Cerebellar nuclear complex (tissue), 1 donor: ENCODE measurements at regions not wholly inside any gene's neighbourhood (a gene's known extent, or its start where the extent isn't known, plus 50 kb on each side); places are given as distances from the start of the nearest gene placed in this dataset.

Experiments
- DNase-seq, 2 experiments: peaks; one replicate each; lab custom pipeline; 2025; lab: John Stamatoyannopoulos, UW

DNA sequence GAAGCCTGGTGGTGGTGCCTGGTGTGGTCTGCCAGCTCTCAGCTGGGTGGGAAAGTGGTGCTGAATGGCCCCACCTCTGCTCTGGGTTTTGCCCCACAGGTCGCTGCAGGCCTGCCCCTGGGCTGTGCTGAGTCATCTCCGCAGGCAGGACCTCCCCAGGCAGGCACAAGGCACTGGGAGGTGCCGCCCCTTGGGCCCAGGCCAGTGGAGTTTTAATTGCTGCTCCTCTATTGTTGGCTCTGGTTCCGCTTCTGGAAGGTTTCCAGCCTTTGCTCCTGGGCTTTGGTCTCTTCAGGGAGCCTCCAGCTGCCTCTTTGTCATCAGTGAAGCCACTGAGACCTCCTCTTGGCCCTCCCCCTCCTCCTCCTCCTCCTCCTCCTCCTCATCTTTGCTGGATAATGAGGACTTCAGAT lies 180.3 kb upstream of the GRB10 start:
- no peak for DNase-seq

DNA sequence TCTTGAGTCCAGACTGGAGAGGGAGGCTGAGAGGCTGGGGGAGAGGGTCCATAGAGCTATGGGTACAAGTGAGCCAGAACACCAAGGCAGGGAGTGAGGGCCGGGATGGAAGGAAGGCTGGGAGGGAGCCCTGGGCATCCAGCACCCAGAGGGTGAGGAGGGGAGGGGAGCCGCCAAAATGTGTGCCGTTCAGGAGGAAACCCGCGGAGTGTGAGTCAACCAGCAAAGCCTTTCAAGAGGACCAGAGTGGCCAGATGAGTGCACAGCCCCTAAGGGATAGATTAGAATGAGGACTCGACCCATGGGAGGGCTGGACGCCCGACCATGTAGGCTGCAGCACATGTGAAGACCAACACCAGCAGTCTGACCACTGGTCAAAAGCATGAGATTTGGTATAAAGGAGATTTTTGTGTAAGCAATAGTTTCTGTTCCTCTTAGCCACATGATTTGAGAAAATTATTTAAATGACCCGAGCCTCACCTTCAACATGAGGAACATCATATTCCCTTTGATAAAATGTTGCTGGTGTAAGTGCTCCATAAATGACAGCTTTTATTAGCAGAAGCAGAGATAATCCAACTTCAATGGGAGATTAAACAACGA lies 179.7 kb upstream of the GRB10 start:
- no peak for DNase-seq

DNA sequence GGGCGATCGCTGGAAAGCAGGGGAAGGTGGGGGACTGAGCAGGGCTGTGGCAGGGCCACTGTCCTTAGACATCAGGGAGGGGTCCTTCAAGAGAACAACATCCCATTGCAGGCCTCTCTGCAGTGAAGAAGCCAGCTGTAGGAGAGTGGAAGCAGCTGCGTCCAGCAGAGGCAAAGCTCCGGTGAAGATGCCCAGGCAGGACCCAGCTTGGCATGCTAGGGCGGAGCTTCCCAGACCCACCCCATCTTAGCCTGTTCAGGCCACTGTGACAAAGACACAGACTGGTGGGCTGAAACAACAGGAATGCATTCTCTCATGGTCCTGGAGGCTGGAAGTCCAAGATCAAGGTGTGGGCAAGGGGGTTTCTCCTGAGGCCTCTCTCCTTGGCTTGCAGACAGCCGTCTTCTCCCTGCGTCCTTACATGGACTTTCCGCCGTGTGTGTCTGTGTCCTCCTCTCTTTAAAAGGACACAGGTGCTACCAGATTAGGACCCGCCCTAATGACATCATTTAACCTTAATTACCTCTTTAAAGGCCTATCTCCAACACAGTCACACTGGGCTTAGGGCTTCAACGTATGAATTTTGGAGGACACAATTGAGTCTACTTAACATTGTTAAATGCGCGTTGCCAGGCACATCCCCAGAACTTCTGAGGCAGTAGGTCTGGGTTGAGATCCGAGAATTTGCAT lies 178.1 kb upstream of the GRB10 start:
- no peak for DNase-seq

DNA sequence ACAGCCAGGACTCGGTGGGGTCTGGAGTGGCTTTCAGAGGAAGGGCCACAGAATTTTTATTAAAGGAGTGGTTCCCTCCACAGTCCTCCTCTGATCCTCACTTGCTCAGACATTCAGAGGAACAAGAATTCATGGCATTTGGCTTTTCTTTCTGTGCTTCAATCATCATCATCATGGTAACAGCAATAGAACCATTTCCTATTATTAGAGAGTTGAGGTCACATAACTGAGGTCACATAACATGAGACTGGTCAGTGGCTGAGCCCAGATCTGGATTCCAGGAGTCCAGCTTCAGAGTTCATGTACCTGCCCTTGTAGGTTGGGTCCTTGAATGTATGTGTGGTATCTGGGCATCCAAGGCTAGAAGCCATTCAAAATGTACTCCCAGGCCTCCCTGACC lies 177.3 kb upstream of the GRB10 start:
- no peak for DNase-seq

DNA sequence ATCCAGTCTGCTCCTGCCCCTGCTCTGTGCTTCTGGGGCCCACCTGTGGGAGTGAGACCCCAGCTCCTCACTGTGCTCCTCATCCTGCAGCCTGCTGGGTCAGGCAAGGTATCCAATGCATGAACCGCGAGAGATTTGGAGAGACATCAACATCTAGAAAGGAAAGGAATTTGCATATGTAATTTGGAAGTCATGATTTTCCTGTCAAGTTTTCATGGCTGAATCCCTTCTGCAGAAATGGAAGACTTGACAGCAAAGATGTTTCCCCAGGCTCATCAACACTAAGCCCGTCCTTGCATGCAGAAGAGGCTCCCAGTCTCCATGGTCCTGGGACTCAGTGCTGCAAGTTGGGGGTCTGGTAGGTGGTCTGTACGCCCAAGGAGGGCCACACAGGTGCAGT lies 176.9 kb upstream of the GRB10 start:
- DNase-seq: no peak

DNA sequence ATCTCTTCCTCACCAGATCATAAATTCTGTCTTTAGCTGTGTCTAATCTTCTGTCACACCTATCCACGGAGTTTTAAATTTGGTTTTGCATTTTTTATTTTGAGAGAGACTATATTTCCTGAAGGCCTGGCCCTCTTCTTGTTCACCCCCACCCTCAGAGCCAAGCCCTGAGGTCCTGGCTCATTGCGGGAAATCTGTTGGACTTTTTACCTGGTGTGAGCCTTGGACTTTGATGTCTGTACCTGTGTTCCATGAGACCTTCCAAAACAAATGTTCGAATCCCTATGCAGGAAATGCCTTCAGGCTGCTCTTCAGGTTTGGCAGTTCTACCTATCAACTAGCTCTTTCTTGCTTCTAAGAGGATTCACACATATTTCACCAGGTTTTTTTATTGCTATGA lies 175.2 kb upstream of the GRB10 start:
- DNase-seq: no peak

DNA sequence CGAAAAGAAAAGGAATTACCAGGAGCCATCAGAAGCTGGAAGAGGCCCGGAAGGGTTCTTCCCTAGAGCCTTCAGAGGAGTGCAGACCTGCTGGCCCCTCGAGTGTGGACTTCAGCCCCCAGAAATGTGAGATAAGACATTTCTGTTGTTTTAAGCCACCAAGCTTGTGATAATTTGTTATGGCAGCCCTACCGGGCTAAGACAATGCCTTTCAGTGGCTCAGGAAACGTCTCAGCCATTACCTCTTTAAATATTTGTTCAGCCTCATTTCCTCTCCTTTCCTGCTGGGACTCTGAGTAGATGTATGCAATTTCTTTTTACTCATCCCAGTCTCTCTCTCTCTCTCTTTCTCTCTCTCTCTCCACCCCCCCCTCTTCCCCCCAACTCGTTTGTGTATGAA lies 174.7 kb upstream of the GRB10 start:
- DNase-seq: no peak

DNA sequence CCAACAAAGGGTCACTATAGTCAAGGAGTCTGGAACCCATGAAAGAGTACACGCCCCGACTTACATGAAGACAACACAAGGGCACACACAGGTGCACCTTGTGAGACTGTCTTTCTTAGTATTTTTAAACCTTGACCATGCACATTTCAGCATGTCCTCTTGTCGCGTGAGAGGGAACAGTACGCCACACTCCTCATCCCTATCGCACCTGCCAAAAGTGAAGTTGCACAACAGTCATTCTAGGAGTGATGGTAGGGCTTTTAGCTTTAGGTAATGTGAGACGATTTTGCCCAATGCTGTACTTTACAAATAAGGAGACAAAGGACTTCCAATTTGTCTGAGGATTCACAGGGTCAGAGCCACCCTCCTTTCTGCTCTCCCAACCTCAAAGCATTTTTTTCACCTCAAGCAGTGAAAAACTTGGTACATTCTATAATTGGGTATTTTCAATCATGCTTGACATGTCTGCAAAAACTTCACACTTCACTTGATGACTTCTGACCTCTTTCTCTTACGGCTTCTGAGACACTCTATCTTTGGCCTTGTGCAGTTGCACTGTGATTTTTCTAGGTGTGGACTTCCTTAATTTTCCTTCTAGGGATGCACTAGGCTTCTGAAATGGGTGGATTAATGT lies 173.9 kb upstream of the GRB10 start:
- no peak for DNase-seq

DNA sequence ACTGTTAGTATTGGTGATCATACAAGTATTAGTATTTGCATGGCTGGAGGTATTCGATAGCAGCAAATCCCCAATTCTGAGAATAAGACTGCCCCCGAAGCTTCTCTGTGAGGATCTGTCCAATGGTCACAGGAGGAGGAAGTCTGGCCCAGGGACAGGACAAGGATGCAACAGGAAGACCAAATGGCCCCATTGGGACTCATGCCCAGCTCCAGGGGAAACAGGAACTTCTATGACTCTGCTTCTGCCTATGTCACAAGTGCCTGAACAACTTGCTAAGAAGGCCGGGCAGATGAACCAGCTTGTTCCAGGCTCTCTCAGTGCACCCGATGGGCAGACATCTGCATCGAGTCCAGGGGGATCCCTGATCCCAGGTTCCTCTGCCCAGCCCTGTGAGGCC lies 172.0 kb upstream of the GRB10 start:
- no peak for DNase-seq

DNA sequence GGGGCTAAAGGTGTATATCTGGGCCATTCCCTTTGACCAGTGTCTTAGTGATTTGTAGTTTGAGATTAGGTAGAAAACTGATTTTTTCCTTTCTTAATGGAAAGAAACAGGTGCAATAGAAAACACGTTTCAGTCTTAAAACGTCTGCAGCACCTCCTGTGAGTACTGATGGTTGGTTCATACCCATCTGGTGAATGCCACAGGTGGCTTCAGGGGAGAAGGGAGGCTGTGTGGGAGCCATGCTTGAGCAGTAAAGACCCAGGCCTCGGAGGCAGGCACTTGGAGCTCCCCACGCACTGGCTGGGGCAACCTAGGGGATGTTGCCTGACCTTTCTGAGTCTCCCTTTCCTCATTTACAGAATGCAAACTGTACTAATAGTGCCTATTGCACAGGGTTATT lies 171.5 kb upstream of the GRB10 start:
- no peak for DNase-seq

DNA sequence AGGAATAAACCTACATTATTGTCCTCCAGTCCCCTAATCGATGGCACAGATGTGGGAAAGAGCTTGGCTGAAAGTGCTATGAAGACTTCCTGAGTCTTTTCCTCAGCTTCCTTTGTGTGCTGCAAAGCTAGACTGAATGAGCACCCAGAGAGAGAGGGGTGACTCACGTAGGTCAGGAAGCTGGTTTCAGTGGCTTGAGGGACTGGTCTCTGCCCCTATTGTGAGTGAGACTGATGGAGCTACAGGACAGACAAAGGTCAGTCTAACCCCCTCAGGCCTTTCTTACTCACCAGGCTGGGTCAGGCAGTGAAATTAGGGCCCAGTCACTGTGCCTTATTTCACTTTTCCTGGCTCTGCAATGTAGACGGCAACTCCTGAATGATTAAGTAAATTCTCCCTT lies 171.1 kb upstream of the GRB10 start:
- DNase-seq: no peak

DNA sequence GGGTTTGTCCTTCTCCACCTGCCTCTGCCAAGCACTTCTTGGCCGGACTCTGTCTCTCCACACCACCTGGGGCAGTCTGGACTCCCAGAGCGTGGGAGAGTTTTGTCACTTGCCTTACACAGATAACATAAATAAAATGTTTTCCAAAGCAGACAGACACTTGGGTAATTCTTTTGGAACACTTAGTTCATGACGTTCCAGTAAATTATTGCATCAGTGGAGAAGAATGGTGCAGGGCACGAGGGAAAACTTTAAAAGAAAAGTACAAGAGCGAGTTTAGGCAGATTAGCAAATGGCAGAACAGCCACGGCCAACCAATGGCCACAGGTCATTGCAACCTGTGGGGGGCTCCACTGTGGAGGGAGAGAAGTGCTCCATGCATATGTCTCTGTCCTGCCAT lies 170.6 kb upstream of the GRB10 start:
- DNase-seq: no peak

DNA sequence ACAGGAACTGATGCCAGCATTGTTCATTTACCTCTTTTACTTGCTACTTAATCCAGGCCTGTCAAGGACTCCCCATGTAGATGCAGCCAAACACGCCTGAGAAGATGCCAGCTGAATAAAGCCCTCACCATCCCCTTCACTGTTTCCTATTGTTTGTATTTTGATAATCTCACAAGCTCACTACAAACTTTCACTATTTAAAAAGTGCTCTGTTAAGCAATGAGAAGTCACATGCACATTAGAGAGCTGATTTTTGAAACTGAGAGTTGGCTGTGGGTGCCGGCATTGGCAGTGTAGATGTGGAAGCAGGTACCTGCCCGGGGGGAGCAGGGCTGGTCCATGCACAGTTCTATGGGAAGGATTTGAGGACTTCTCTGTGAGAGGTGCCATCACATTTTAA lies 169.8 kb upstream of the GRB10 start:
- DNase-seq: no peak

DNA sequence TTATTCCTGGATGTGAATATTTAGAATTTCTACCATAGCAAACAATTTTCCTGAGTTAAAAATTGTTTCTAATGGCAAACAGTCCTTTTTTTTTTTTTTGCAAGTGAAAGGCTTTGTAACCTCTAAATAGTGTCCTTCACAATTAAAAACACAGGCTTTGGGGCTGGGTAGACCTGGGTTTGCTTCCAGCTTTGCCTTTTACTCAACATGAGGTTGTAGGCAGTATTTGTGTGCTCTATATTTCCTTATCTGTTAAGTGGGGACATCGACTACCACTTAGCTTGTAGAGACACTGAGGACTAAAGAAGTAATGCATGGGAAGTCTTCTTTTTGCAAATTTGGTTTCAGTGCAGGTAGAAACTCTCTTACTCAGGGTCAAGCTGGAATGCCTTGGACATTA lies 169.4 kb upstream of the GRB10 start:
- DNase-seq: no peak

DNA sequence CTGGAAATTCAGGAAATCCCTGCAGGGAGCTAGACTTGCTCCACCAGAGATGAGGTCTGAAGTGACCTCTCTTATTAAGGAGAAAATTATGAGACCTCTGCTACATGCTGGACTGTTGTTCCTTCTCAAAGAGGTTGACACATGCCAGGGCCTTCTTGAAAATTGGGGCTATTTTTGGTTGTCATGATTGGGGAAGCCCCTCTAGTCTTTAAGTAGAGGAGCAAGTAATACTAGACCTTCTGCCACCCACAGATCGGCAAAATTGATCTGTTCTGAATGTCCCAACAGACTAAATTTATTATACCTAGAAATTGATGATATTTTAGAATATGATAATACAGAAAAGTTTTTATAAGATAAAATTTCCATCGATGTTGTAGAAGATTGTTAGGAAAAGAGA lies 160.8 kb upstream of the GRB10 start:
- DNase-seq: no peak

DNA sequence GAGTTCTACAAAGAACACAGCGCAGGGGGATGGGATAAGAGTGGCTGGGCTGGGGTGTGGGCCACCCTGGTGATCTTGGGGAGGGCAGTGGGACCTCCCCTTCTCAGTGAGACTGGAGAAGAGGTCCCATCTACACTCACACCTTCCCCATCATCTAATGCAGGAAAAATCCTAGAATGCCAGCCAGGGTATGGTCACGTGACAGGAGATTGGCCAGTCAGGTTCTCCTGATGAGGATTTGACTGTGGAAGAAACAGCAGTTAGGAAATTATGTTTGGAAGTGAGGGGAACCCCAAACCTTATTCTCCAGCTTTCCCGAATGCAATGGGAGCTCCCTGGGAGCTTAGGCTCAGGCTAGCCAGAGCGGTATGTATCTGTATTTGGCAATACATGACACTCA lies 158.8 kb upstream of the GRB10 start:
- no peak for DNase-seq

DNA sequence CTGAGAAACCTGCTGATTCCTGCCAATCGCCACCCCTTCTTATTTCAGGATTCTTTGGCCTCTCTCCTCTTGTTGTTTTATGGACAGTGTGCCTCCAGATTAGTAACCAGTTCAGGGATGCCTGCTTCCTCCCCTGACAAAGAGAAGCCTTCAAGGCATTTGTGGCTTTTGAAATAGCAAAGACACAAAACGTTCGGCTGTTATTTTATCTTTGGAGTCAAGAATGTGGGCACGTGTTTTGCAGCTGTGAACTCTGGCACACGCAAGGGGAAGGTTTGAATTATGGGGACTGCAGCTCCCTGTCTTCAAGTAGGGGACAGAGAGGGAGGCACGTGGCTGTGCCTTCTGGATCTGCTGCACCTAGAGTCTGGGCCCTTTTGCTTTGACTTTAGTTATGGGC lies 157.9 kb upstream of the GRB10 start:
- no peak for DNase-seq

DNA sequence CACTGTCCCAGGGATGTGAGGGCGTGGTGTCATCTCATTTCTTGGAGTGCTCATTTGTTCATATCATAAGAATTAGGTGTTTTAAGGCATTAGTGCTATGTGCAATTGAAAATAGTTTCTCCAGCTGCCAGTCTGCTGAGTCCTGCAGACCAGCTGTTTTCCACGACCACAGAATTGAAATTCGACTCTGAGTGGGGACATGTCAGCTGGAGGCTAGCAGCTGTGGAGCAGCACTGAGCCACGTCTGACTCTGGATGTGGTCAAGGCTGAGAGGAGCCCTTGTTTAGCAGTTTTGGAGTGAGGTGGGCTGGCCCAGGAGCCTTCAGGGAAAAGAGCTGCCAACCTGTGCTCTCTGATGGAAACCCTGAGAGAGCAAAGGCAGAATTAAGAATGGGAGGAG lies 156.3 kb upstream of the GRB10 start:
- no peak for DNase-seq

DNA sequence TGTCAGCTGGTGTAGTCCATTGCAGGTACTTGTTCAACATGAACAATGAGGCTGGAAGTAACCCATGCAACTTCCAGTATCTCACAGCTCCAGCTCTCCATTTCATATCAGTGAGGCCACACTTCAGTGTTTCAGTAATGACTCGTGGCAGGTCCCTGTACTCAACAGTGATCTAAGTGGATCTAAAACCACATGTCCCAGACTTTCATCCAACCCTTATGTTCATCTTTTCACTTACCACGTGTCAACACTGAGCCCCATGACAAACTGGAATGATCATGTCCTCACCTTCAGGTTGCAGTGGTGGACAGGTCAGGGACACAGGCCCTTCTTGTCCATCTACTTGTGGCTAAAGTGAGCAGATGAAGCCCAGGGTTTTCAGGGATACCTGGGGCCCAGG lies 155.0 kb upstream of the GRB10 start:
- no peak for DNase-seq

DNA sequence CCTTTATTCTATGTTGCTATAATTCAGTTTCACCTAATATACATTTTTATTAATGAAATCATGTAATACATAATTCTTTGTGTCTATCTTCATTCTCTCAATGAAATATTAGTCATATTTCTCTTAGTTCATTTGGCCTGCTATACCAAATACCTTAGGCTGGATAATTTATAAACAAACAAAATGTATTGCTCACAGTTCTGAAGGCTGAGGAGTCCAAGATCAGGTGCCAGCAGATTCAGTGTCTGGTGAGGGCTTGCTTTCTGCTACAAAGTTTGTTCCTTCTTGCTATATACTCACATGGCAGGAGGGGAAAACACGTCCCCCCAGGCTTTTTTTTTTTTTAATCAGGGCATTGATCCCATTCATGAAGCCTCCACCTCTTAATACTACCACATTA lies 143.4 kb upstream of the GRB10 start:
- DNase-seq: no peak

DNA sequence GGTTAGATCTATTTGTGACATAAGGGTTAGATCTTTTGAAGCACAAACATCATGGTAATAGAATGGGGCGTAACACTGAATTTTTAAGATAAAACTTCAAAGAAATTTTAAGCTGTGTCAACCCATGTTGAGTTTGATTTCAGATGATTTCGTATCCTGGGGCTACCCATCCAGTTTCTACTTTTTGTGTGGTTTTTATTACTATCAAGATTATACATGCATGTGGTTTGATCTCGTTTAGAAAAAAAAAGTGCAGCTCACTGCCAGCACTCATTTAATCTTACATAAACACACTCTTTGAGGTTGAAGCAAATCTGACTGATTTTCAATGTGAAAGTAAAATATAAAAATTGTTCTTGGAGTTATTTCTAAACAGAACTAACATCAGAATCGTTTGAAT lies 140.8 kb upstream of the GRB10 start:
- no peak for DNase-seq

DNA sequence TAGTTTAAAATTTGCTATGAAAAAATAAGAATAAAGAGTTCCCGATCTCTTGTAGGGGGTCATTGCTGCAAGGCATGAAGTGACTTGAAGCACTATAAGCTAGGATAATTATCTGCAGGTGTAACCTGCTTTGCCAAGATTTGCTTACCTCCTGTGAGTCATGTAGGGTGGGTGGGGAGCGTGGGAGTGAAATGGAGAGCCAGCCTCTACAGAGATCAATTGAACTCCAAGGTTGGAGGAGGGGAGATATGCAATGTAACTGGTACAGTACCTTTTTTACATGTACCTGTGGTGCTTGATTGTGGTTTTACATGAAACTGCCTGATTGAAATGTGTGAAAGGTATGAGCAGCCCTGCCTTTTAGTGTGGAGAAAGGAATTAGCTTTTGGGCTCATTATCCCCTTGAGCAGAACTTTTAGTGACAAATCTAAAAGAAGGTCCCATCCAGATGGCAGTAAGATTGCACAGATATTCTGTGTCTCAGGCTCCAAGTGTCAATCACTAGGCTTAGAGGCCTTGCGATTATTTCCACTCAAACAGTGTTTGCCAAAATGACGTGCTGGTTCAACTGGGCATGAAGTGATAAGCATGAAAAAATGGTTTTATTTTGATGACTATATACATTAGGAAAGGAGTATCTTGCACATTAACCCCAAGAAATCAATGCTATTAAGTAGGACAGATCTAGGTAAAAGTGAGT lies 138.6 kb upstream of the GRB10 start:
- no peak for DNase-seq

DNA sequence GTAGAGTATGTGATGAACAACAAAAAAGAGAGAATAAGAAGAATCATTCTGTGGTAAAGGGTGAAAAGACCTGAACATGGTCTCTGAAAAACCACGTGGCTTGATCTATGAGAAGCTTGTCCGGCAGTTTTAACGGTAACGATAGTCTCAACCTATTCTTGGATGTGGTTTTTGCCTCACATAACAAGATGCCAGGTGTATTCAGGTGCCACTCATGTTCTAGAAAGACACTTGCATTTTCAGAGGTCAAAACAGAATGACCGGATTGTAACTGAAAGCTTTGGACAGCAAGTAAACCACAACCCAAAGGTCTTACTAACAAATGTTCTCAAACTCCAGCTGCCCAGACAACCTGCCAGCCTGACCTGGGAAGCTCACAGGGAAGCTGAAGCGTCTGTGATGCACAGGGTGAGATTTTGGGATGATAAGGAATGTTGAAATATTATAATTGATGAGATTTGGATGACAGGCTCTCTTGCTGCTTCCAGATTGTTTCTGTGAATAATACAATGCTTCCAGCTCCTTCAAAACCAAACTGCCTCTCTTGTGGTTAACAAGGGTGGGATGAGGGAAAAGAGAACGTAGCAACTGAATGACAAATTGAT lies 137.4 kb upstream of the GRB10 start:
- DNase-seq: no peak
